Peyer's patch (tissue), 4 donors: ENCODE measurements at regions not wholly inside any gene's neighbourhood (a gene's known extent, or its start where the extent isn't known, plus 50 kb on each side); places are given as distances from the start of the nearest gene placed in this dataset.

ENCODE experiments used
- DNase-seq, 3 donors: peaks; one replicate each; pipeline ENCODE4 v3.0.0-alpha.2; 2017 to 2019
- H3K27ac ChIP-seq, 4 donors: fragments of 200-600 bp; sonication (generic); one replicate each; pipeline ENCODE4 v1.5.1; 2016 to 2019
- H3K27me3 ChIP-seq, 2 donors: fragments of 200-600 bp; sonication (generic); one replicate each; pipeline ENCODE4 v1.5.1; 2019
- H3K36me3 ChIP-seq, 3 donors: fragments of 200-600 bp; sonication (generic); one replicate each; pipeline ENCODE4 v1.5.1; 2016 to 2019
- H3K4me1 ChIP-seq, 4 donors: fragments of 200-600 bp; sonication (generic); one replicate each; pipeline ENCODE4 v1.5.1; 2016 to 2019
- H3K4me3 ChIP-seq, 4 donors: fragments of 200-600 bp; sonication (generic); 1 replicate in 3 of 4; 2 replicates in 1 of 4; pipeline ENCODE4 v1.5.1; 2016 to 2019; ENCODE audit warnings: mild to moderate bottlenecking in 1 of 4
- H3K9me3 ChIP-seq, 4 donors: fragments of 200-600 bp; sonication (generic); one replicate each; pipeline ENCODE4 v1.5.1; 2016 to 2019; ENCODE audit warnings: mild to moderate bottlenecking in 1 of 4
- POLR2A ChIP-seq, 2 donors: fragments of 450-650 bp; IDR thresholded peaks; one replicate each; pipeline ENCODE4 v1.5.1; 2017; ENCODE audit warnings: antibody characterized with exemption in 2 of 2, mild to moderate bottlenecking in 2 of 2, moderate library complexity in 2 of 2
- TF ChIP-seq, protein P1 (sequence below), 6 experiments: fragments of 450-650 bp in 4 of 6; fragments of 200-600 bp in 2 of 6; sonication (generic) in 1 of 6; IDR thresholded peaks; one replicate each; pipeline ENCODE4 v1.5.1; 2017 to 2019; ENCODE audit warnings: antibody characterized with exemption in 6 of 6, mild to moderate bottlenecking in 3 of 6, moderate library complexity in 1 of 6

DNA sequence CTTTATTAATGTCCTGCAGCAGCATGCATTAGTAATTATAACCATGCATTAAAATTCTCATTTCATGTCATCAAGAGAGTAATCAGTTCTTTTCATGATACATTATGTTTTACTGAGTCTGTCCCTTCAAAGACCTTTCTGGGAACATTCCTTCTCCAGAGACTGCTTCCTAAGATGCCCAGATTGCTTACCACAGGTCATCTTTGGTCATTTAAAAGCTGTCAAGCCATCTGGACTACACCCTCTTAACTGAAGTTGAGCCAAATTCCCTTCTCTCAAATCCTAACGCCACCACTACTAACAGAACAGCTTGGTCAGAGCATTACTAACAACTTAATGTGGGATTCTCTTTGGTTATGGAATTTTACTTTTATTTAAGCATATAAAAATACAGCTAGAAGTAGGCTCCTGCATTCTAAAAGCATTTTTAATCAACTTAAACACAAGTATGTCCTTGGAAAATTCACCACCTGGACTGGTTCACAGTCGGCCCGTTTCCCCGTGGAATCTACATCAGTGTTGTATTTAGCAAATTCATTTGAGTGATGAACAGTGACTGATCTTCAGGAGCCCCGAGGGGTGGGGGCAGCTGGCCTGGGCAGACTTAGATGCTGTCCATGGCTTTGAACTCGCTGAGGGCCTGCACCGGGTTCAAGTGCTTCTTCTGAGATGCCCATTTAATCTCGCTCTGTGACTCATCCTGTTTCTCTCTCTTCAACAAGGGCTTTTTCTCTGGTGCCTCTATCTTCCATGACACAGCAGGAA, 92.8 kb upstream of the CCDC112 start:
- Histone ChIP-seq H3K36me3 (no peaks in the 10 kb centered on the region), H3K27me3 (no peaks in the 10 kb centered on the region), H3K27ac (no peak overlapping the region), H3K4me1 (no peaks in the 10 kb centered on the region), H3K9me3 (no peaks in the 10 kb centered on the region), H3K4me3 (no peak overlapping the region)
- TF ChIP-seq, protein P1, sequence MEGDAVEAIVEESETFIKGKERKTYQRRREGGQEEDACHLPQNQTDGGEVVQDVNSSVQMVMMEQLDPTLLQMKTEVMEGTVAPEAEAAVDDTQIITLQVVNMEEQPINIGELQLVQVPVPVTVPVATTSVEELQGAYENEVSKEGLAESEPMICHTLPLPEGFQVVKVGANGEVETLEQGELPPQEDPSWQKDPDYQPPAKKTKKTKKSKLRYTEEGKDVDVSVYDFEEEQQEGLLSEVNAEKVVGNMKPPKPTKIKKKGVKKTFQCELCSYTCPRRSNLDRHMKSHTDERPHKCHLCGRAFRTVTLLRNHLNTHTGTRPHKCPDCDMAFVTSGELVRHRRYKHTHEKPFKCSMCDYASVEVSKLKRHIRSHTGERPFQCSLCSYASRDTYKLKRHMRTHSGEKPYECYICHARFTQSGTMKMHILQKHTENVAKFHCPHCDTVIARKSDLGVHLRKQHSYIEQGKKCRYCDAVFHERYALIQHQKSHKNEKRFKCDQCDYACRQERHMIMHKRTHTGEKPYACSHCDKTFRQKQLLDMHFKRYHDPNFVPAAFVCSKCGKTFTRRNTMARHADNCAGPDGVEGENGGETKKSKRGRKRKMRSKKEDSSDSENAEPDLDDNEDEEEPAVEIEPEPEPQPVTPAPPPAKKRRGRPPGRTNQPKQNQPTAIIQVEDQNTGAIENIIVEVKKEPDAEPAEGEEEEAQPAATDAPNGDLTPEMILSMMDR (IDR thresholded peaks at IDR 0.05): no peak
- TF ChIP-seq POLR2A (IDR thresholded peaks at IDR 0.05): no peak
- no peak for DNase-seq

GRCh38 chr5:115388240-115388639, 91.8 kb upstream of the CCDC112 start:
- TF ChIP-seq, protein P1 (IDR thresholded peaks at IDR 0.05): no peak
- no peak for TF ChIP-seq POLR2A (IDR thresholded peaks at IDR 0.05)
- H3K4me3 ChIP-seq: no peak overlapping the region
- DNase-seq: no peak
- no peaks in the 10 kb centered on the region for H3K4me1 ChIP-seq
- no peaks in the 10 kb centered on the region for H3K27me3 ChIP-seq
- H3K9me3 ChIP-seq: no peaks in the 10 kb centered on the region
- no peaks in the 10 kb centered on the region for H3K36me3 ChIP-seq
- H3K27ac ChIP-seq: no peak overlapping the region

DNA sequence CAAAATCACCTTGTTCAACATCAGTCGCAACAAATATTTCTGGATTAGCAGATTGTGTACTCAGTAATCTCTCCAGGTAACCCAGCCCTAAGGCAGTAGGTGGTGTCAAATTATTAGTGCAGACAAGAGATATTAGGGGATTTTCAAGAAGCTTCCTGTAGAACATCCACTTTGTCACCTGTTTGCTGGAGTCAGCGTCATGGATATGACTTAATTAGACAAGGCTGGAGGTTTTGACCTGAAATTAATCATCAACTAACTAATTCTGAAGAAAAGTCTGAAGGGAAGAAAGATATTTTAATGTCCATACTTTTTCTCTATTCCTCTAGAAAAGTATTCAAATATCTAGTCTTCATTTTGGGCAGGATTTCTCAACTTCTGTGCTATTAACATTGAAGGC, 91.4 kb upstream of the CCDC112 start:
- H3K4me1 ChIP-seq: no peaks in the 10 kb centered on the region
- H3K36me3 ChIP-seq: no peaks in the 10 kb centered on the region
- no peak for TF ChIP-seq POLR2A (IDR thresholded peaks at IDR 0.05)
- TF ChIP-seq, protein P1 (IDR thresholded peaks at IDR 0.05): no peak
- no peak for DNase-seq
- no peak overlapping the region for H3K27ac ChIP-seq
- H3K9me3 ChIP-seq: no peaks in the 10 kb centered on the region
- H3K4me3 ChIP-seq: no peak overlapping the region
- H3K27me3 ChIP-seq: no peaks in the 10 kb centered on the region

DNA sequence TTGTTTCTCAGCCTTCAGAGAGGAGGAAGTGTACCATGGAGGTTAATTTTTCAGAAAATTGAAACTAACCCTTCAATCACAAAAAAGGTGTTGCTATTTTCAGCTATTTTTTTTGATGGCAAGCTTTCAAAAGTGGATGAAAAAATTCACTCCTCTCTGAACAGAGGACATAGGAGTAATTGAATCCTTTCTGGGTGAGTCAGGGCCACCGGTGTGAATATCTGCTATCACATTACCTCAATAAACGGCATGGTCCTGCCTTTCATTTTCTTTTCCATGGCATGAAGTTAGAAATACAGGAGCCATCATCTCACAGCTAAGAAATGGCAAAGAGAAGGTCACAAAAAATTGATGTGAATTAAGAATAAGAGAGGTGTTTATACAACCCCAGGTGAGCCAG, 90.2 kb upstream of the CCDC112 start:
- no peaks in the 10 kb centered on the region for H3K36me3 ChIP-seq
- no peaks in the 10 kb centered on the region for H3K27me3 ChIP-seq
- H3K4me3 ChIP-seq: no peak overlapping the region
- TF ChIP-seq, protein P1 (IDR thresholded peaks at IDR 0.05): no peak
- no peak for TF ChIP-seq POLR2A (IDR thresholded peaks at IDR 0.05)
- H3K4me1 ChIP-seq: no peaks in the 10 kb centered on the region
- DNase-seq: no peak
- no peaks in the 10 kb centered on the region for H3K9me3 ChIP-seq
- no peak overlapping the region for H3K27ac ChIP-seq

- H3K27ac ChIP-seq: no peak overlapping the region
- H3K4me3 ChIP-seq: no peak overlapping the region
- no peaks in the 10 kb centered on the region for H3K36me3 ChIP-seq
- H3K4me1 ChIP-seq: peaks cover 0 to under 1% (median 0%) of the 10 kb centered on the region in 4 donors
- H3K9me3 ChIP-seq: no peaks in the 10 kb centered on the region
- no peaks in the 10 kb centered on the region for H3K27me3 ChIP-seq
- no peak for DNase-seq
- TF ChIP-seq, protein P1 (IDR thresholded peaks at IDR 0.05): no peak
- no peak for TF ChIP-seq POLR2A (IDR thresholded peaks at IDR 0.05)
Observed at GRCh38 chr5:115384587-115385375, 88.3 kb upstream of the CCDC112 start.
